CMK (cell line): ENCODE measurements at regions not wholly inside any gene's neighbourhood (a gene's known extent, or its start where the extent isn't known, plus 50 kb on each side); places are given as distances from the start of the nearest gene placed in this dataset.
"Not testable (repeated sequence)": the region's sequence is repeated elsewhere in the genome, so short reads cannot be mapped to it uniquely, and the experiment has no call there.

Experiments used
- DNase-seq: peaks from one replicate; pipeline ENCODE4 v3.0.0-alpha.2; 2010; ENCODE audit warnings: low read depth

DNA sequence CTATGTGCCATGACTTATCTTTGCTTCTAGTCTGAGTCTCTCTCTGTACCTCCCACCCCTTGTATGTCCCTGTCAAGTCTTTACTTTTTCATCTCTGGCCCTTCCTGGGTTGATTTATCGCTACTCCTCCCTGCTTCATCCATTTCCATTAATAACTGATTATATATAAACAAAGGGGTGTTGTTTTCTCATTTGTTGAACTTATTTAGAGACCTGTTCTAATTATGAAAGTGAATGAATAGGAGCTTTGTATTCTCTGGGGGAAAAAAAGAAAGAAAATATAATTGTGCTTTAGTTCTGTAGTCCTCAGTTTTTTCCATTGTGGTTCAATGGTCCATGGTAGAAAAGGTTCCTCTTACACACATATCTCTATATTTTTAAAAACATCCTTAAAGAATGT, 328.9 kb upstream of the PPP2R3A start:
- DNase-seq, result no peak

DNA sequence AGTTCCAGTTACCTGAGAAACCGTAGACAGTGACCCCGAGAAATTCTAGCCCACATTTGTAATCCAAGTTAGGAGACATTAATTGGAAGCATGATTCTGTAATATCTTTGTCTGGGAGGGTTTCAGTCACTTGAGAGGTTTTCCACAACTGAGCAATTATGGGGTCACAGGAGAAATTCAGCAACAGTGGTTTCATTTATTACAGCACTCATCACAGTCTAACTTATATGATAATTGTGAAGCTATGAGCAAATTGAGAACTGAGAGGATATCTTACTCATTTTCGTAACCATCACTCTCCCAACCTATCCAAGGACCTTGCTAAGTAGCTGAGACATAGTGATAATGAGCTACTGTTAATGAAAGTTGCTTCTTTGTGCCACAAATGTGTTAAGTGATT, 328.5 kb upstream of the PPP2R3A start:
- no peak for DNase-seq

DNA sequence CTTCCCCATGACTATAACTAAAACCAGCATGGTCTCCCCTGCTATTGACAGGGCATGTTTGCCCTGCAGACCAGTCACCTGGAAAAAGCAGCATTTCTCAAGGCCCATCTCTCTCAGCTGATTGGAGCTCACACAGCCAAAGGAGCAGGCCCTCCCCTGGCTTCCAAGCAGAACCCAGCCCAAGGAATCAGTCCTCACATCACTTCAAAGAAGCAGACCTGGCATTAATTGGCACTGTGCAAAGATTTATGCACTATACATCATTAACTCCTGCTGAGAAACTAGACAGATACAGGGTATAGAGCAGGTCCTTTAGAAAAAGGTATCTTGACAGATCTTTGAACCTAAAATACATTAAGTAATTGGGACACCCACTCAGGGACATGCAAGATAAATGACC, 323.8 kb upstream of the PPP2R3A start:
- DNase-seq, result no peak

DNA sequence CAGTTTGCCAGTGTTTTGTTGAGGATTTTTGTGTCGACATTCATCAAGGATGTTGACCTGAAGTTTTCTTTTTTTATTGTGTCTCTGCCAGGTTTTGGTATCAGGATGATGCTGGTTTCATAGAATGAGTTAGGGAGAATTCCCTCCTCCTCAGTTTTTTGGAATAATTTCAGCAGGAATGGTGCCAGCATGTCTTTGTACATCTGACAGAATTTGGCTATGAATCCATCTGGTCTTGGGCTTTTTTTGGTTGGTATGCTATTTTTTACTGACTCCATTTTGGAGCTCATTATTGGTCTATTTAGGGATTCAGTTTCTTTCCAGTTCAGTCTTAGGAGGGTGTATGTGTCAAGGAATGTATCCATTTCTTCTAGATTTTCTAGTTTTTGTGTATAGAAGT, 320.0 kb upstream of the PPP2R3A start:
- DNase-seq, result no peak

DNA sequence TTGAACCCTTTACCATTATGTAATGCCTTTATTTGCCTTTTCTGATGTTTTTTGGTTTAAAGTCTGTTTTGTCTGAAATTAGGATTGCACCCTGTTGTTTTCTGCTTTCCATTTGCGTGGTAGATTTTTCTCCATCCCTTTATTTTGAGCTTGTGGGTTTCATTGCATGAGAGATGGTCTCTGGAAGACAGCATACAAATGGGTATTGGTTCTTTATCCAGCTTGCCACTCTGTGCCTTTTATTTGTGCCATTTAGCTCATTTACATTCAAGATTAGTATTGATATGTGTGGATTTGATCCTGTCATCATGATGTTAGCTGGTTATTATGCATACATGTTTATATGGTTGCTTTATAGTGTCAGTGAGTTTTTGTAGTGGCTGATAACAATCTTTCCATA, 318.7 kb upstream of the PPP2R3A start:
- no peak for DNase-seq

DNA sequence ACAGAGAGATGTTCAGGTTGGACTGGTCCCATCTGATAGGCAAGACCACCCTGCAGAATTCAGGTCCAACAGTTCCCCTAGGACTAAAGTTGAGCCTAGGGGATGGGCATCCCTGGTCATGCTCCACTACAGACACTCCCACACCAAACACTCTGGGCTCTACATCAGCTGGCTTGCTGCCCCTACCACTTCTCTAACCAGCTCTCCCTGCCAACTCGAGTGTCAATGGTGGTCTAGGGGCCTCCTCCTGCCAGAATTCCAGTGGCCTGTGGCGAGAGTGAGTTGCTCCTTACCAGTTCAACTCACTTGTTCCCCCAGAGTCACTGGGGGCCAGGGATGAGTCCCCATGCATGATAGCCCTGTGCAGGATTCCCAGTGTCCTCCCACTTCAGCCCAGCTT, 316.2 kb upstream of the PPP2R3A start:
- DNase-seq, result no peak

DNA sequence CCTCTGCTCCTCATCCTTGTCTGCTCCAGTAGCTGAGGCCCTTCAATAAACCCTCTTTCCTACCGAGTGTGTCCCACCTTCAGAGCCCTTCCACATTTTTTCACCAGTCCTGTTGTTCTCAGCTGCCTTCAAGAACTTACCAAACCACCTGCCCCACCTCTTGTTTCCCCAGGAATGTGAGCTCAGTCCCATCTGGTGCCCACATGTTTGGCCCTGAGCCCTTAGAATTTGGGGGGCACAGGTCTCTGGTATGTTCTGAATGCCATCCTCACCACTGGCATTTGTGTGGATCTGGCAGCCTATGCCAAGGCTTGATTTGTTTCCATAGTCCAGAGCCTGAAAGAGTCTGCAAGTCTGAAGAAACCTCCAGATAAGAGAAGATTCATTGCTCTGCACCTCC, 315.2 kb upstream of the PPP2R3A start:
- no peak for DNase-seq

DNA sequence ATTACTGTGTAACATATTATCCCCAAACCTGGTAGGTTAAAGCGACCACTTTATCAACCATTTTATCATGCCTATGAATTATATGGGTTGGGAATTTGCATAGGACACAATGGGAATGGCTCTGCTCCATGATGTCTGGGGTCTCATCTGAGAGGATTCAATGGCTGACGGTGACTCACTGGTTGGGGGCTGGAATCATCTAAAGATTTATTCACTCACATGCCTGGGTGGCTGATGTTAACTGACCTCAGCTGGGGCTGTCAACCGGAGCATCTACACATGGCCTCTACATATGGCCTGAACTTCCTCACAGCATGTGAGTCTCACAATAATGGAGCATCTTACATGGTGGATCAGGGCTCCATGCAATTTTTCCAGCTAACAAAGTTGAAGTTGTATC, 313.1 kb upstream of the PPP2R3A start:
- no peak for DNase-seq

DNA sequence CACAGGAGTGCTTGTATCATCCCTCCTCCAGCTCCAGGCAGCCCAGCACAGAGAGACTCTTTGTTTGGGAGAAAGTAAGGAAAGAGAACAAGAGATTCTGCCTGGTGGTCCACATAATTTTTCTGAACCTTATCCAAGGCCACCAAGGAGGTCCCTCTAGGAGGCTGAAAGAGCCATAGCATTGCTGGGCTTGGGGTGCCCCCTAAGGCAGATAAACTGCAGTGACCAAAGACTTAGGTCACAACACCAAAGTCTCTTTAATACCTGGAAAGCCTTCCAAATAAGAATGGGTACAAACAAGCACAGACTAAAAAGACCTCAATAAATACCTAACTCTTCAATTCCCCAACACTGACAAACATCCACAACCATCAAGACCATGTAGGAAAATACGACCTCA, 310.2 kb upstream of the PPP2R3A start:
- no peak for DNase-seq

DNA sequence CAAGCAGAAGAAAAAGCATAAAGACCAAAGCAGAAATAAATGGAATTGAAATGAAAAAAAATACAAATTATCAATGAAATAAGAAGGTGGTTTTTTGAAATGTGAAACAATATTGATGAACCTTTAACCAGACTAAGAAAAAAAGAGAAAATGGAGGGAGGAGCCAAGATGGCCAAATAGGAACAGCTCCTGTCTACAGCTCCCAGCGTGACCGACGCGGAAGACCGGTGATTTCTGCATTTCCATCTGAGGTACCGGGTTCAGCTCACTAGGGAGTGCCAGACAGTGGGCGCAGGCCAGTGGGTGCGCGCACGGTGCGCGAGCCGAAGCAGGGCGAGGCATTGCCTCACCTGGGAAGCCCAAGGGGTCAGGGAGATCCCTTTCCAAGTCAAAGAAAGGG, 307.1 kb upstream of the PPP2R3A start:
- not testable (repeated sequence) for DNase-seq

DNA sequence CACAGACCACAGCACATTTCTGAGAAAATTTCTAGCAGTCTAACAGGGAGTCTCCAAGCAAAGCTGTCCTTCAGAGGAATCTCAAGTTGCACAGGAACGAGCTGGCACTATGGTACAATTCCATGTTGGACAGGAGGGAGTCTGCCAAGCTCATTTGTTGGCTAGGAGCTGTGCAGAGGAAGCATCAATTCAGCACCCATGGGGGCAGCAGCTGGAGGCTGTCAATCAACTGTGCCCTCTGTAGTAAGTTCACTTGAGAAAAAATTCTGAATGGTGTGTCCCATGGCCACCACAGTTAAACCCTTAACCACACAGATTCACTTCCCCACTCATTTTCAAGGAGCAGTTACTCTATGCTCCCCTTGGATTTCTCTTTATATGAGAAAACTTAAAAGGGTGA, 298.5 kb upstream of the PPP2R3A start:
- no peak for DNase-seq

DNA sequence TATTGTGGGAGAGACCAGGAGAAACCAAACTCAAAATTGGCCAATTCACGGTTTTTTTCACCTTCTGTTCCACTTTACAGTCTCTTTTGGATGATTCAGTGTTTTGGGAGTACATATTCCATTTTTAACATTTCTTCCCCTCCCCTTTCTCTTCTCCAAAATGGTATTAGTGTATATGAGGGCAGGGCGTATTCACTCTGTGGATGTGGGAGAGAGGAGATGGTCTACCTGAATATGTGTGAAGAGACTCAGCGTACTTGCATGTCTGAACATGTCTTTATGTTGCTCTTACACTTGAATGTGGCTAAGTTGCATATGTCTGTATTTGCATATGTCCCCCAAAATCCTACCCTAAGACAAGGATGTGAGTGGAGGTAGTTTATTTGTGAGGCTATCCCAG, 291.0 kb upstream of the PPP2R3A start:
- no peak for DNase-seq

DNA sequence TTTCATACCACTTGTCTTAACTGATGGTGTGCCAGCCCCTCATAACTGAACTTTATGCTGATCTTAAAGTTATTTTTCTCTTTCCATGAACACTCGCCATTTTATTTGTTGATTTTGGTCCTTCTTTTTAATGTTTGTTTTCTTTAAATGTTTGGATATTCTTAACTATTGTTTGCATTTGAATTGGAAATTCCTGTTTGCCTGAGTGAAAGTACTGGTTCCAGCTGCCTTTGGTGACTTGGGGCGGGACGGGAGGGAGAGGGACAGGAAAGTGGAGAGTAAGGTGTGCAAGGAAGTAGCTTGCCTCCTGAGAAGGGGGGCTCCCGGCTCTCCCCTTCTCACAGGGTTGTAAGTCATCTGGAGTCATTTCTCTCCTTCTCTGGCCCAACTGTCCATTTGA, 287.1 kb upstream of the PPP2R3A start:
- no peak for DNase-seq

DNA sequence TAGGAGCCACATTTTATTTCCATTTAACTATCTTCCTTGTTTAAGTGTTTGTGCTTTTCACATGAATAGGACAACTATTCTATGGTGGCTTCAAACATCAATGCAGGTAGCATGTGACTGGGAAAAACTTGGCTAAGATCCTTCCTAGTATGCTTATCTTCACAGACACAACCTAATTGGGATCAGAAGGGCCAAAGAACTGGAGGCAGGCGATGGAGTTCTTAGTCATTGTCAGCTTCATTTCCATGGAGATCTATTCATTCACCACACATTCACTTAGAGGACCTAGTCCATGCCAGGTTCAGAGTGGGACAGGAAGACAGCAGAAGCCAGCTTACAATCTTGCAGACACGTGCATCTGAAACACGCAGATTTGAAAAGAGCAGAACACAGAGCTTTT, 277.5 kb upstream of the PPP2R3A start:
- DNase-seq, result no peak

DNA sequence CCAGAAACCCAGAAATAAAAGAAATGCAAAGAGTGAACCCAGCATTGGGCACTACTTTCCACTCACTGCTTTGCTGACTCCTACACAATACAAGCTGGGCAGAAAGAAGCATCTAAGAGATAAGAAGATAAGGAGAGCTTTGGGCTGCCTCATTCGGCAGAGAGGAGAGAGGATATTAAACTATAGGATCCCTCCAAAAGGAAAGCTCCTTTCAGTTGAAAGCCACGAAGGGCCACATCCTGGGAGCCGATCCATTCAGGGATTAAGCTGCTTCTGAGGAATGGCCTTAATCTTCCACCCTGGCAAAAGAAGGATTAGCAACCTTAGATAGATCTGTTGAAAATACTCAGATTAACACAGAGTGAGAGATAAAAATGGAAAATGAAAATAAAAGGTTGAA, 274.9 kb upstream of the PPP2R3A start:
- no peak for DNase-seq

DNA sequence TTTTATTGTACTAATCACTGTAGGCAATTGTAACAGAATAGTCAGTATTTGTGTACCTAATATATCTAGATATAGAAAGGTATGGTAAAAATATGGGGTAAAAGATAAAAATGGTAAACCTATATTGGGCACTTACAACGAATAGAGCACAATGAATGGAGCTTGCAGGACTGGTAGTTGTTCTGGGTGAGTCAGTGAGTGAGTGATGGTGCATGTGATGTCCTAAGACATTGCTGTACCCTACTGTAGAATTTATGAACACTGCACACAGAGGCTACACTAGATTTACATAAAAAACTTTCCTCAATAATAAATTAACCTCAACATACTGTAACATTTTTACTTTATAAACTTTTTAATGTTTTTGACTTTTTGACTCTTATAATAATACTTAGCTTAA, 274.3 kb upstream of the PPP2R3A start:
- no peak for DNase-seq

DNA sequence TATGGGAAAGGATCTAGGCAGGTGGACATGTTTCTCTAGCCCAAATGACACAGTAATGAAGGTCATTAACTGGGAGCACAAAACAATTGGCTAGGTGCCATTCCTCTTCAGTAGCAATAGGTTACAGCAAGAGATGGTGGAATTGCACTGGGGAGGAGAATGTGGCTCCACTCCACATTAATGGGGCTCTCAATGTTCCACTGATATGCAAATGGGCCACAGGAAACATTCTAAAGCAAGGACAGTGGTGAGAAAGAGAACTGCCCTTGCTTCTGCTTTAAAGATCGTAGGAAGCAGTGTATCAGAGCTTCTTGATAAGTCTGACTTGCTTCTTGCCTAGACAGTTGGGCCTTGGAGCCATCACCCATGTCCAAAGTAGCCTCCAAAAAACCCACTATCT, 271.4 kb upstream of the PPP2R3A start:
- DNase-seq, result no peak

DNA sequence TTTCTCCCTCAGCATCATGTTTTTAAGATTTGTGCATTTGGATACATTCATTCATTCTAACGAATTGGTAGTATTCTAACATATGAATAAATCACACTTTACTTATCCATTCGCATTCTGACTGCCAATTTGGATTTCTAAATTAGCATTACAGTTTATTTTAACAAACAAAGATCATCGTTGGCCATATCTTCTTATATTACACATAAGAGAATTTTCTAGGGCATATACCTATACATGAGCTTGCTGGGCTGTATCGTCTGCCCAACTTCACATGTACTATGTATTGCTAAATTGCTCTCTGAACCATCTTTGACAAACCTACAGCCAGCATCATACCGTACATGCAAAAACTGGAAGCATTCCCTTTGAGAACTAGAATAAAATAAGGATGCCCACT, 265.8 kb upstream of the PPP2R3A start:
- no peak for DNase-seq

DNA sequence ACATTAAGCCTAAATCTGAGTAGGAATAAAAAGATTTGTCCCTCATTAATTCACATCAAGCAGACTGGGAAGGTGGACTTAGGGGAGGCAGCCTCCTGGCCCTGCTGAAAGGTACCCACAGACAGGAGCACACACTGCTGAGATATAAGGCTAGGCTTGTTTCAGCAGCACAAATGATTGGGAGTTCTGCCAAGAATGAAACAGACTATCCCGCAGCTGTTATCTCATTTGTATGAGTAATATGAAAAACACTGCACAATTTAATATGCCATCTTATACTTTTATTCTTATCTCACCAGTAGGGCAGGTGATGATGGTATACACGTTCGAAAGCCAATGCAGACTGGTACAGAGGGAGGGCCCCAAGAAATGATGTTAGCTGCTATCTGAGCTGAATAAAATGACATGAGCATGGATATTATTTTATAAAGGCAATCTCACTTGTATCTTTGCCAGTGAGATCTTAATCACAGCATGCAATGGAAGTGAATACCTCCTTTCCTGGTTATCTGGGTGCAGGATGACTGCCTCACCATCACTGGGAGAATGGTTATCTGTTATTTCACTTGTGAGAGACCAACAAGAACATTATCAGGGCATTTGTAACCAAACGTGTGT, 258.7 kb upstream of the PPP2R3A start:
- DNase-seq, result no peak

DNA sequence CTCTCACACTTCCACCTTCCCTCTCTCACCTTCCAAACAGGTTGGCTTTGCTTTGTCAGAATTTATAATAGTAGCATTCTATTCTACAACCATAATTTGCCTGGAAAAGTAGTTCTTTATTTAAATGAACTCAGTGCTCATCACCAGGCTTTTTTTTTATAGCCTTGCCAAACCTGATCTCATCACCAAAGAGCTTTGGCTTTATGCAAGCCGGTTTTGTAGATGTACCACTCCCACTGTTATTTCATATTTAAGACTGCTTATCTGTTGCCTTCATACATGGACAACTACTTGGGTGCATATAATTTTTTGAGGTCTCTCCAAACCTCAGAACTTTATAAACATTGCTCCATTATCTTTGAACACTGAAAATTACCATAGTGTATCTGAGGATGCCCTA, 246.1 kb upstream of the PPP2R3A start:
- DNase-seq, result no peak

DNA sequence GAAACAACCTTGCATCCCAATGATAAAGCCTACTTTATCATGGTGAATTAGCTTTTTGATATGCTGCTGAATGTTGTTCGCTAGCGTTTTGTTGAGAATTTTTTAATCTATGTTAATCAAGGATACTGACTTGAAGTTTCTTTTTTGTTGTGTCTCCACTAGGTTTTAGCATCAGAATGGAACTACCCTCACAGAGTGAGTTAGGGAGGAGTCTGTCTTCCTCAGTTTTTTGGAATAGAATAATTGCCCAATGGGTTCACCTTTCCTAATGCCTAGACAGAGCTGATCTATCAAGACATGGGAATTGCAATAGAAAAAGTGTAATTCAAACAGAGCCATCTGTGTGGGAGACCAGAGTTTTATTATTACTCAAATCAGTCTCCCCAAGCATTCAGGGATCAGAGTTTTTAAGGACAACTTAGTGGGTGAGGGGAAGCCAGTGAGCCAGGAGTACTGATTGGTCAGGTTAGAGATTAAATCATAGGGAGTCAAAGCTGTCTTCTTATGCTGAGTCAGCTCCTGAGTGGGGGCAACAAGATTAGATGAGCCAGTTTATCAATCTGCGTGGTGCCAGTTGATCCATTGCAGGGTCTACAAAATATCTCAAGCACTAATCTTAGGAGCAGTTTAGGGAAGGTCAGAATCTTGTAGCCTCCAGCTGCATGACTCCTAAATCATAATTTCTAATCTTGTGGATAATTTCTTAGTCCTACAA, 237.4 kb upstream of the PPP2R3A start:
- DNase-seq, result no peak

DNA sequence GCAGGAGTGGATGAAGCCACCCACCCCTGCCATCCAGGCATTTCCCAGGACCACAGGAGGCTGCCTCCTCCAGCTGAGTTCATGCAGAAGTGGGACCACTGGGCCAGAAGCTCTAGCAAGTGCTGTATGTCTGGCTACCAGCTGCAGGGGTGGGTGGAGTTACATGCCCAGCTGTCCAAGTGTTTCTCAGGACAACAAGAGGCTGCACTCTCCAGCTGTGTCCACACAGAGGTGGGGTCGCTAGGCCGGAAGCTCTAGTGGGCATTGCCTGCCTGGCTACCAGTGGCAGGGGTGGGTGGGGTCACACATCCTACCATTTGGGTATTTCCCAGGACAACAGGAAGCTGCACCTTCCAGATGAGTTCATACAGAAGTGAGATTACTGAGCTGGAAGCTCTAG, 234.0 kb upstream of the PPP2R3A start:
- DNase-seq, result no peak

DNA sequence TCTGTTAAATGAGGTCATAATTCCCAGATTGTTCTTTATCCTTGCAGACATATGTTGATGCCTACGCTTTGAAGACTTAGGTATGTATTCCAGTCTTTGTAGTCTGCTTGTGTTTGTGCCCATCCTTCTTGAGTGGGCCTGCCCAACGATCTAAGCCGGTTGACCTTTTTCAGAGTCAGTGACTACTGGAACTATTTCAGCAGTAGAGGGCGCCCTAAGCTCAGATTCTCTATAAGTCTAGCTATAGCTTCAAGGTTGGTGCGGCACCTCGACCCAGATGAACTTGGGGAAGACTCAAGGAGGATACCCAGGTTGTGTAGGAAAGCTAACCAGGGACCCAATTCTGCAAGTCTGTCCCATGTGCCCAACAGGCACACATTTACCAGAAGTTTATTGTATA, 228.8 kb upstream of the PPP2R3A start:
- no peak for DNase-seq

DNA sequence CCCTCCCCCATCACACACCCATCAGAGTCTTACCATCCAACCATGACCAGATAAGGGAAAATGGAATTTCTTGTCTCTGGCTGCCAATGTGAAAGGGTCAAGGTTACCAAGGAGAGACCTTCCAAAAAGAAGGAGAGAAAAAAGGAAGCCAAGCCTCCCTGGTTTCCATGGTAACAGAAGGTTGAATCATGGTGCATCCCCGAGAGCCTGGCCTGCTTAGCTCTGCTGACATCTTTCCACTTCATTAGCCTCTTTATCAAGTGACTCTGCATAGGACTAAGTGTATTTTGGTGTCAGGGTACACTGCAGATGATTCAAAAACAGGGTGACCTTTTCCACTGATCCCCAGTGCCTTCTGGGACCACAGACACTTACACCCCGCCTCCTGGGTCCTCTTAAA, 225.7 kb upstream of the PPP2R3A start:
- no peak for DNase-seq
